GM19023 (cell line): ENCODE measurements at regions not wholly inside any gene's neighbourhood (a gene's known extent, or its start where the extent isn't known, plus 50 kb on each side); places are given as distances from the start of the nearest gene placed in this dataset.

ENCODE experiments used
- ATAC-seq: cut with Tn5 transposase; IDR thresholded peaks from one replicate; pipeline ENCODE4 v1.9.1; 2021; ENCODE audit warnings: mild to moderate bottlenecking, moderate library complexity; ENCODE audit not compliant: unreplicated experiment

GRCh38 chr4:11189756-11190155 lies 238.9 kb downstream of the HS3ST1 start:
- ATAC-seq = no peak

DNA sequence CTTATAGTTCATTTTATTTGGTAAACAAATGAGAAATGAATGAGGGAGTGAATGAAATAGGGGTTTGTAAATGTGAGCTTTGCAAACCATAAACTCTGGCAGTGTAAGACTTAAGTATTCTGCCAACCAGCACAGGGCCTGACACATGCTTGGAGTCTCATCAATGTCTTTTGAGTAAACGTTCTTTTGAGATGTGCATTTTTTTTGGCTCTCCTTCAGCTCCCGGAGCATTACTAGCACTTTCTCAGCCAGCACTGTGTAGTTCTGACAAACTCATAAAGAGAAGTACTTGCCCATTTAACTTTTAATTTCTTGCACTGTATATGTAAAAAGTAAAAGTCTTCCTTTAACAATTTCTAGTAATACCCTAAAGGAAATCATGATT lies 245.3 kb downstream of the HS3ST1 start:
- no peak for ATAC-seq

DNA sequence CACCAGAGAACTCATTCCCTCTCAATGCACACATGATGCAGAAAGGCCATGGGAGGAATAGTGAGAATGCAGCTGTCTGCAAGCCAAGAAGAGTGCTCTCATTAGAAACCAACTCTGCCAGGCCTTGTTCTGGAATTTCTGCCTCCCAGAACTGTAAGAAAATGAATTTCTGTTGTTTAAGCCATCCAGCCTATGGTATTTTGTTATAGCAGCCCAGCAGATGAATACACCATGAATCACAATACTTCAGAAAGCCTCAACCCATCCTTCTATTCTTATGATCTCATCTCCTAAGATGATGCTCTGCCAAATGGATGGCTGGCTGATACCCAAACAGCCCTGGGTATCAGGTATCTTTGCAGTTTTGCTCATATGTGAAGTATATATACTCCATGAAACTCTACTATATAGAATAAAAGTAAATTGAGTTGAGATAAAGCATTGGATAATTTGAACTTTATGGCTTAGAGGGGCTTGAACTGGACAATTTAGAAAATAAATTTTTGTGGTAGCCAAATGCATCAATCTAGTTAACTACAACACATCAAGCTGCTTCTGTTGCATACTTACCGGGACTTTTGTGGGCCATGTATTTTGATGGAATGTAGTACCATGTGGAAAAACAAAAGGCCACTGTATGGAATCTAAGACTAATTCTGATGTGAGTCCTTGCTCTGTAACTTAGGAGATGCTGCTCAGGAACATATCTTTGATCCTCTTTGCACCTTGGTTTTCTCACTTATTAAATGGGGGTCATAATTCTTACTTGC lies 245.9 kb downstream of the HS3ST1 start:
- ATAC-seq = no peak

DNA sequence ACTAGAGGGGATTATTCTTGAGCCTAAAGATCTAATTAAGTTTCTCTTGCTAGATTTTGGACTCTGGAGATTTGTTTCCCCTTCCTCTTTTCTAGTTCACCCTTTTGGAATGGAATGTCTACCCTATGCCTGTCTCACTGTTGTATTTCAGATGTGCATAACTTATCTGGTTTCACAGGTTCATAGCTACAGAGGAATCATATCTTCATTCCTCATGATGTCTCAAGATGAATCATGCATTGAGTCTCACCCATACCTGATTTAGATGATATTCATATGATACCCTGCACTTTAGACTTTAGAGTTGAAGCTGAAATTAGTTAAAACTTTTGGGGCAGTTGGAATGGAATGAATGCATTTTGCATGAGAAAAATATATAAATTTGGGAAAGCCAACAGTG lies 246.7 kb downstream of the HS3ST1 start:
- ATAC-seq = no peak

DNA sequence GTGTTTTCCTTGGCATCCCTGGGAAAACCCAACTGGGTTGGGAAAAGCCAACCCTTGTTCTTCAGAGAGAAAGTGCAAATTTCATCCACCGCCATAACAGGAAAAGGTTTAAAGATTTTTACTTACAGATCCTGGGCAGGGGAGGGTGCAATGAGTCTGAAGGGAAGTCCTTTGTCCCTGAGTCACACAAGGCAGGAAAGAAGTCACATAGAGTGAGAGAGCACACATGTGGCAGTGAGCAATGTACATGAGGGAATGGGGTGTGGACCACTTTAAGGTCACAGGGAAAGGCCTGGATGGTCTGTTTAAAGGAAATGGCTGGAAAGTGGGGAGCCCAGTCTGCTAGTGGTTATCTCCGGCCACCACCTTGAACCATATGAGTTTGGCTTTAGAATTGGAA lies 248.9 kb downstream of the HS3ST1 start:
- ATAC-seq = no peak

DNA sequence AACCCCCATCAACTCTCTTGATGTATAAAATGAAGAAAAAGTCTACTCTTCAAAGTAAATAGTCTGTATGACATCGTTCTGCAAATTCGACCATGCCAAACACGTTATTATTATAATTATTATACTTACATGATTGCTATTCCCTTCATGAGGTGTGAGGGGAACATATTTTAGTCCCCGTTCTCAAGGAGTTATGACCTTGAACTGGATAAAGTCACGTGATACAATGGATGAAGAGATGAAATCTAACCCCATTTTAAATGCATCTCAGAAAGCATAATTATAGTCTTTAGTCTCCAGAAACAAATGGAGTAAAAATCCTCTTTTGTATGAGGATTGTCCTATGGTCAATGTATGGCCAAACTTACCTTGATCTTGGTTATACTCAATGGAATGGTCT lies 250.3 kb downstream of the HS3ST1 start:
- no peak for ATAC-seq

GRCh38 chr4:11175374-11175773 lies 253.3 kb downstream of the HS3ST1 start:
- ATAC-seq = no peak

GRCh38 chr4:11166606-11167005 lies 262.1 kb downstream of the HS3ST1 start:
- ATAC-seq = no peak

- no peak for ATAC-seq
Measured at GRCh38 chr4:11166034-11166433, 262.7 kb downstream of the HS3ST1 start.

DNA sequence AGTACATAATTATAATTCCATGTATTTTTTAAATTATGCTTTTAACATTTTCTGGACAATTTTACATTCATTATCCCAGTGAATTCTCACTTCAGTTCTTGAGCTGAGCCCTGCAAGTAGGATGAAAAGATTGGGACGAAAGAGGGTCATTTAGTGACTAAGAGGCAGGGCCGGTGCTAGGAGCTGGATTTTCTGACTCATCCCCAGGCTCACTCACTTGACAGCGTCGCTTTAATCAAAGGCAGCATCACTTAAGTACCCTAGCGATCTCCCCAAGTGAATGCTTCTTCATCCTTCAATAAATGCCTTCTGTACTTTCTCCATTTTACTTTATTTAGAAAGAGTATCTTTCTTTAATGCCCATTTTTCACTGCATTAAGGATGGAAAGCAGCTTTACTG lies 263.6 kb downstream of the HS3ST1 start:
- no peak for ATAC-seq

DNA sequence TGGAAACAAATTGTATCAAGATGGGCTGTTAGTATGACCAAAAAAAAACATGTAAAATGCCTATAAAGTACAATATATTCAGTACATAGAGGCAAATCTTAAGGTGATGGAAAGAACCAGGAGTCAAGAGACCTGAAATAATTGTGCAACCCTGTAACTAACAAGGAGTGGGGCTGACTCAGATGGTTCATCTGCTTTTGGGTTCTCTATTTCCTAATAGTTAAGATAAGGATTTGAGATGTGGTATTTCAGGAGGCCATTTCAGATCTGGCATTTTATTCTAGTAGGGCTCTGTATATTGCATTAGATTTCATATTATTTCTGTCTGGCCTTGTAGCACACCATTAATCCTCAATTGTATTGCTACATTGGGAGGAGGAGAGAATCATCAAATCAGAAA lies 268.4 kb downstream of the HS3ST1 start:
- ATAC-seq = no peak

DNA sequence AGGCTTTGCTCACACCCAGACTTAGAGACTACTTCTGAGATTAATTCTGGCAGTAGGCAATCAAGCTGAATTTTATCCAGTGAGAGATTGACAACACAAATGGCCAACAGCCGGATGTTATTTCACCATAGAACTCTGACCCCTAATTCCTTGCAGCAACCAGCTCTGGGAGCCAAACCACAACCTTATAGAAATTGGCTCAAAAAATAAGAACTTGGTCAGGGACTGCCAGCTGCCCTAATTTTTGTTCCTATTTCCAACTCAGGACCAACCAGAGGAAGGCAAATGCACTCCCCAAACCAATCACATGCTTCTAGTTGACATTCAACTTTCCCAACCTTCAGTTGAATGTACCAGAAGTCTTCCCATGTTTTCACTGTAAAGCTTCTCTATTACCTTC lies 269.7 kb downstream of the HS3ST1 start:
- no peak for ATAC-seq

GRCh38 chr4:11155208-11155867 lies 273.4 kb downstream of the HS3ST1 start:
- ATAC-seq = no peak

GRCh38 chr4:11153171-11153750 lies 275.4 kb downstream of the HS3ST1 start:
- no peak for ATAC-seq

- ATAC-seq = no peak
Measured at GRCh38 chr4:11152684-11153083, 276.0 kb downstream of the HS3ST1 start.

- ATAC-seq = no peak
Measured at GRCh38 chr4:11151500-11151899, 277.2 kb downstream of the HS3ST1 start.

- ATAC-seq = no peak
Measured at GRCh38 chr4:11149612-11150259, 279.0 kb downstream of the HS3ST1 start.

GRCh38 chr4:11139871-11140270 lies 288.8 kb downstream of the HS3ST1 start:
- ATAC-seq = no peak

DNA sequence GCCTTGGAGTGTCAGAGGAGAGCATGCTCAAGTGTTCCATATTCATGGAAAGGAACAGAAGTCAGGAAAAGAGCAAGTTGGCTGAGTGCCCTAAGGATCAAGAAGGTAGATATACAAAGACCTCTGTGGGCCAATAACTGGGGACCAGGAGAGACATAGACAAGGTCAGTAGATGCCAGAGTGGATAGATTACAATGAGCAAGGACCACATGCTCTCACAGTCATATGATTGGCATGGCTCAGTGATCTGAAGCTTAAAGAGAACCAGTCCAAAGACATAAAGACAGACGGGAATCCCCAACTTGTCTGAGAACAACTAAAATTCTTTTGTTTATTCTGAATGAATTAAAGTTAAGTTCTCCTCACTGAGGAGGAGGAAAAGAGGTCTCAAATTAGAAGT lies 289.7 kb downstream of the HS3ST1 start:
- no peak for ATAC-seq

DNA sequence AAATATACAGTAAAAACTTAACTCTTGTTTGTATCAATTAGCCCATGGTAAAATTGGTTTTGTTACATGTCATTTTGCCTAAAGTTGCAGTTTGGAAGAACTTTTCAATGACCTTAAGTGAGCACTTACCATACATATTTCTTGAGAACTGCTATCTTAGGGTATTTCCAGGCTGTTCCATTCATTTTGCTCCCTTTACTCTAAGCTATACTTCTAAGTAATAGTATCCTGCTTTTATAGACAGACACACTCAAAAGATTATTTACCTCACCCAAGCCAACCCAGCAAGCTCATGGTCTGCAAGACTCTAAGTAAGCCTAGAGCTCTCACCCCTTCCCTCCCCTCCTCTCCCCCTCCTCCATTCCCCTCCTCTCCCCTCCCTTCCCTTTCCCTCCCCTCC lies 294.0 kb downstream of the HS3ST1 start:
- ATAC-seq = no peak

DNA sequence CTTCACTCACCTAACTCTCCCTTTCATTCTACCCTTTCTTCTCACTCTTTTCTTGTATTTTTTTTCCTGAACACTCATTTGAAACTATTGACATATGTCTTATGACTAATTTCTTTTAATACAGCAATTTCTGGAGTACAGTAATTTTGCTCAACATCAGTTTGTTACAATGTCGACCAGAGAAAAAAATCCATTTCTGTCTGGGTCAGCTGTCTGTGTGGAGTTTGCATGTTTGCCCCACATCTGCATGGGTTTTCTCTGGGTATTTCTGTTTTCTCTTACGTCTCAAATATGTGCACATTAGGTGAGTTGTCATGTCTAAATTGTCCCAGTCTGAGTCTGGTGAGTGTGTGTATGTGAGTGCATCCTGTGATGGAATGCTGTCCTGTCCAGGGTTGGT lies 294.8 kb downstream of the HS3ST1 start:
- no peak for ATAC-seq

DNA sequence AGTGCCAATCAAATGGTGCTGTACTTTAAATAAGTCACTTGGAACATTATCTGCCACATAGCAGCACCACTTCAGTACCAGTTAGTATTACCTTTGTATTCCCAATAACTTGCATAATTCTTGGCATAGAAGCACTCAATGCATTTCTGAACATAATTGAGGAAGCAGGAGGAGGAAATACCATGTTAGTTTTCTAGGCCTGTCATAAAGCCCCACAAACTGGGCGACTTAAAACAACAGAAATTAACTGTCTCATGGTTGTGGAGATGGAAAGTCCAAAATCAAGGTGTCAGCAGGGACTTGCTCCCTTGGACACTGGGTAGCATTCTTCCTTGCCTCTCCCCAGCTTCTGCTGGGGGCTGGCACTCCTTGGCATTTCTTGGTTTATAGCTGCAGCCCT lies 296.2 kb downstream of the HS3ST1 start:
- no peak for ATAC-seq
